NB4 (cell line): ENCODE measurements at regions not wholly inside any gene's neighbourhood (a gene's known extent, or its start where the extent isn't known, plus 50 kb on each side); places are given as distances from the start of the nearest gene placed in this dataset.

Experiments
- DNase-seq: peaks from one replicate; pipeline ENCODE4 v3.0.0; 2010; ENCODE audit warnings: low read depth
- H3K4me3 ChIP-seq: one replicate; pipeline ENCODE4 v1.5.1; 2011; ENCODE audit warnings: mild to moderate bottlenecking, low read depth, low read length, moderate library complexity
- CTCF ChIP-seq: IDR thresholded peaks from one replicate; pipeline ENCODE4 v1.5.1; 2012; ENCODE audit warnings: low read depth, low read length
- MAX ChIP-seq: IDR thresholded peaks from 2 replicates; pipeline ENCODE4 v1.6.1; 2011; ENCODE audit warnings: low read depth, low read length
- MYC ChIP-seq: IDR thresholded peaks from 2 replicates; pipeline ENCODE4 v1.6.1; 2011; ENCODE audit warnings: low read depth, low read length
- POLR2A ChIP-seq: IDR thresholded peaks from 2 replicates; pipeline ENCODE4 v1.6.1; 2011; ENCODE audit warnings: mild to moderate bottlenecking; ENCODE audit not compliant: insufficient read length; ENCODE audit errors: extremely low read depth

DNA sequence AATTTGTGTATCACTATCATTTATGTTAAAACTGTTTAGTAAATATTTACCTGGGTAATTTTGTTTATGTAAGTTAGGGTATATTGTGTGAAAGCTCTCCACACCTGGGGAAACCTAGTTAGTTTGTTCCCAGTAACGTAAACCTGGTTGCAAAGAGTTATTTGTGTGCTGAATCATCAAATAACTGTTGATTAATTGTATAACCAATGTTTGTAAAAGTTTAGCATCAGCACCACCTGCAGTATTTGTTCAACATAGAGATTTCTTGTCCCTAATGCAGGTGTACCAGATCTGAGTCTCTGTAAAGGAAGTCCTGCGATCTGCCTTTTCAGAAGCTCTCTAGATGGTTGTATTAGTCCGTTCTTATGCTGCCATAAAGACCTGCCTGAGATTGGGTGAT, 440.4 kb downstream of the COL12A1 start:
- DNase-seq = no peak
- no peak overlapping the region for H3K4me3 ChIP-seq
- TF ChIP-seq CTCF (no peak), MAX (no peak), POLR2A (no peak), MYC (no peak)

- no peak for DNase-seq
- no peak for TF ChIP-seq POLR2A
- no peak for TF ChIP-seq CTCF
- no peak for TF ChIP-seq MYC
- no peak for TF ChIP-seq MAX
- H3K4me3 ChIP-seq = no peak overlapping the region
Observed at GRCh38 chr6:74764486-74764885, 441.4 kb downstream of the COL12A1 start.

DNA sequence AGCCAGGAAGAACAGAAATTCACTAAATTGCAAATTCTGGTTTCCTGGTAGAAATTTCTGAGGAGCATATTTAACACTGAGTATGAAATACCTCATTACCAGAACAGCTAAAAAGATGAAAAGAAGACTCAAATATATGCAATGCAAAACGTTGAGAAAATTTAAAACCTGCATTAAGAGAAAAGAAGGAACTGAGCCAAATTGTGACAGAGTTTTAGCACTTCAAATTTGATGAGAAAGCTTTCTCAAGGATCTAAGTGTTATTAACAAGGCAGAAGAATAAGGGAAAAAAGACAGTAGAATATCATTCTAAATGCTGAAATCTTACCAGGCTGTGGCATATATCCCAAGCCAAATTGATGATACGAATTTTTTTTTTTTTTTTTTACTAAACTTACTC, 443.0 kb downstream of the COL12A1 start:
- no peak for TF ChIP-seq CTCF
- no peak for TF ChIP-seq MAX
- no peak for TF ChIP-seq POLR2A
- no peak for TF ChIP-seq MYC
- no peak for DNase-seq
- no peak overlapping the region for H3K4me3 ChIP-seq

DNA sequence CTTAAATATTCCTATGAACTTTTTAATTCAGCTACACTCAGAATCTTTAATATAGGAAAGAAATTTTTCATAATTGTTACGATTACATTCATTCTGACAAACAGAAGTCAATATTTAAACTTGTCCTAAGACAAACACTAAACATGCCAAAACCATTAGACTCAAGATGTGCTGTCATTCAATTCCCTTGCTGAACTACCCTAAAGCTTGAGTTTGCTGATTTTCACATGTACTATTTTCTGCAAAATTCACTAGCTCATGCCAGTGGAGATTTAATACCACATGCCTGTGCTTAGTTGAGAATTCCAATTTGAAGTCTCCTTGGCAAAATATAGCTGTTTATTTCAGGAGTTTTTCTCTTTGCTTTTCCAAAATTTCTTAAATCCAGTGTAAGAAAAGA, 448.0 kb downstream of the COL12A1 start:
- DNase-seq = no peak
- TF ChIP-seq MAX (no peak), MYC (no peak), CTCF (no peak), POLR2A (no peak)
- H3K4me3 ChIP-seq = no peak overlapping the region

- TF ChIP-seq MYC (no peak), MAX (no peak), CTCF (no peak), POLR2A (no peak)
Observed at GRCh38 chr6:74756923-74757322, 448.9 kb downstream of the COL12A1 start.

GRCh38 chr6:74755778-74756177, 450.1 kb downstream of the COL12A1 start:
- TF ChIP-seq MYC = no peak
- no peak for TF ChIP-seq MAX
- TF ChIP-seq POLR2A = no peak
- no peak for TF ChIP-seq CTCF
- no peak for DNase-seq

More at GRCh38 chr6:74756923-74757322, 448.9 kb downstream of the COL12A1 start:
- no peak for DNase-seq
- H3K4me3 ChIP-seq = no peak overlapping the region

More at GRCh38 chr6:74755778-74756177, 450.1 kb downstream of the COL12A1 start:
- no peak overlapping the region for H3K4me3 ChIP-seq
